Choroid plexus epithelial cell (primary cell): ENCODE measurements at regions not wholly inside any gene's neighbourhood (a gene's known extent, or its start where the extent isn't known, plus 50 kb on each side); places are given as distances from the start of the nearest gene placed in this dataset.

Source experiments
- DNase-seq: peaks from one replicate; pipeline ENCODE4 v3.0.0-alpha.2; 2010; ENCODE audit warnings: low read depth
- H3K4me3 ChIP-seq: 2 replicates; pipeline ENCODE4 v1.5.1; 2011; ENCODE audit warnings: low read depth, mild to moderate bottlenecking, control low read depth, low read length, moderate library complexity
- TF ChIP-seq, protein P1 (sequence below): conservative IDR thresholded peaks from 2 replicates; pipeline ENCODE4 v1.5.1; 2011; ENCODE audit warnings: low read depth, mild to moderate bottlenecking, control low read depth, inconsistent platforms, low read length, moderate library complexity

DNA sequence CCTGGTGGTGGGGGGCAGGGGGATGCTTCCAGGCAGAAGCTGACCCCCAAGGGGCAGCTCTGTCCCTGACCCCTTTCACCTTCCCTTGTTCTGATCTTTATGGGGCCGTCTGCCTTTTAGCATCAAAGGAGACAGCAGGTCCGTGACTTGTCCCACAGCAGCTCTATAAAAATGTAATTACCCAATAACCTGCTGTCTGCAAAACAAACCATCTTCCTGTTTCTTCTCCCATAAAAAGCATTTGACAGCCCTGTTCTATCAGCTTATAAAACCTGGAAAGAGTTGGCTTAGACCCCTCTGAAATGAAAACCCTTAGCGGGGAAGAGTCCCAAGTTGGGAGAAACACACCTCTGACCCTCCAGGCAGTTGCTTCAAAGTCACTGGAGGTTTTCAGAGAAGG is 416.9 kb downstream of the MED13L start:
- TF ChIP-seq, protein P1, sequence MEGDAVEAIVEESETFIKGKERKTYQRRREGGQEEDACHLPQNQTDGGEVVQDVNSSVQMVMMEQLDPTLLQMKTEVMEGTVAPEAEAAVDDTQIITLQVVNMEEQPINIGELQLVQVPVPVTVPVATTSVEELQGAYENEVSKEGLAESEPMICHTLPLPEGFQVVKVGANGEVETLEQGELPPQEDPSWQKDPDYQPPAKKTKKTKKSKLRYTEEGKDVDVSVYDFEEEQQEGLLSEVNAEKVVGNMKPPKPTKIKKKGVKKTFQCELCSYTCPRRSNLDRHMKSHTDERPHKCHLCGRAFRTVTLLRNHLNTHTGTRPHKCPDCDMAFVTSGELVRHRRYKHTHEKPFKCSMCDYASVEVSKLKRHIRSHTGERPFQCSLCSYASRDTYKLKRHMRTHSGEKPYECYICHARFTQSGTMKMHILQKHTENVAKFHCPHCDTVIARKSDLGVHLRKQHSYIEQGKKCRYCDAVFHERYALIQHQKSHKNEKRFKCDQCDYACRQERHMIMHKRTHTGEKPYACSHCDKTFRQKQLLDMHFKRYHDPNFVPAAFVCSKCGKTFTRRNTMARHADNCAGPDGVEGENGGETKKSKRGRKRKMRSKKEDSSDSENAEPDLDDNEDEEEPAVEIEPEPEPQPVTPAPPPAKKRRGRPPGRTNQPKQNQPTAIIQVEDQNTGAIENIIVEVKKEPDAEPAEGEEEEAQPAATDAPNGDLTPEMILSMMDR: no peak
- DNase-seq: no peak
- no peak overlapping the region for H3K4me3 ChIP-seq

DNA sequence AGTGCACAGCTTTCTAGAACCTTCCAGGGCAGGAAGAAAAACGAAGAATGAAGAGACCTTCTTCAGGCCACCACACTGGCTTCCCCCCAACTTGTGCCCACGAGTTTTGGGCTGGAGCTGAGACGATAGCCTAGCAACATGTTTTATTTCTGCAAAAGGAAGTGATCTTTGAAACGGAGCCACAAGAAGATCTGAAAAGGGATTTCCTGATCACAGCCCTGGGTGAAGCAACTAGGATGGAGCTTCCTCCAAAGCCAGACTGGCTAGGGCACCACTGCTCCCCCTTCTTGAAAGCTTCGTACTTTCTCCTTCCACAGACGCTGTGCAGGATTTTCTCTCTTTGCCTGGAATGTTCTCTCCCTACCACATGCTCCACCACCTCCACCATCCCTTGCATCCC is 418.3 kb downstream of the MED13L start:
- no peak overlapping the region for H3K4me3 ChIP-seq
- DNase-seq: no peak
- TF ChIP-seq, protein P1: no peak

GRCh38 chr12:115857923-115858322 is 419.6 kb downstream of the MED13L start:
- TF ChIP-seq, protein P1: no peak
- no peak overlapping the region for H3K4me3 ChIP-seq
- DNase-seq: no peak

DNA sequence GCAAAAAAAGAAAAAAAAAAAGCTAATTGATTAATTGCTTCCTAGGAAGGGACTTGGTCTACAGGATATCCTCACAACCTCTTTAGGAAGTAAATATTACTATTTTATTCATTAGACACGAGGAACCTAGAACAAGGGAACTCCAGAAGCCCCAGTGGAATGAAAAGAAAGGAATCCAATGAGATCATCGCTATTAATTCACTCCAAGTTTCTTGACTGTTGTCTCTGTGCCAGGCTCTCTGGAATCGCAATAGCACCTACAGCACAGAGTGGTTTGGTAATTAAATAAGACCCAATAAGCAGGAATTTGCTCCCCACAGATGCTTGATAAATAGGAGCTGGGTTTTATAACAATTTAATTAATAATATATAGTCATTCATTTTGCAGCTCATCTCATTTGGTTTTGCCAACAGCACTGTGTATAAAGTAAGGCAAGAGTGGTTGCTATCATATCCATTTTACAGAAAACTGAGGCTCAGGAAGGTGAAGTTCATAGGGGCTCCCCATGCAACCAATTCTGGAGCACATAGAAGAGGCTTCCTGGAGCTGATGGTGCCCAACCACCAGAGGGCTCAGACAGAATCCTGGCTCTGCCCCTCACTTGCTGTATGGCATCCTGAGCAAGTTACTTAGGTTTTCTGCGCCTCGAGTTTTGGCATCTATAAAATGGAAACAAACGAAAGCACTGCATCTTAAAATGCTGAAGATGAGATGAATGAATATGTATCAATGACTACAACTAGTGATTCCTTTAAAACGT is 420.2 kb downstream of the MED13L start:
- TF ChIP-seq, protein P1: no peak
- no peak for DNase-seq
- H3K4me3 ChIP-seq: no peak overlapping the region

DNA sequence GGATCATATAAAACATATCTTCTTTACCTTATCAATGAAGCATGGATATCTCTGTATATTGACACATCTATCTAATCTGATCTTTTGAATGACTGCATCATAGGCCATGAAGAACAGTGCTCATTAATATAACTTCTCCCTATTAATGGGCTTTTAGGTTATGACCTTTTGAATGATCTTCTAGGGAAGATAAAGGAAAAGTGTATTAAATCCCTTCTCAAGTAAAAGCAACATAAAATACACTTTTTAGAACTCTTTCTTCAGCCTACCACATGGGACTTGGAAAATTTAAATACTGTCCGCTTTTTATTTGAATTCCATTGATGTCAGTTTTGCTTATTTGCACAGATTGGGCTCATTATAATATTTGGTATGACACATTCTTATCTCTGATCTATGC is 425.4 kb downstream of the MED13L start:
- TF ChIP-seq, protein P1: no peak
- no peak overlapping the region for H3K4me3 ChIP-seq
- DNase-seq: no peak

DNA sequence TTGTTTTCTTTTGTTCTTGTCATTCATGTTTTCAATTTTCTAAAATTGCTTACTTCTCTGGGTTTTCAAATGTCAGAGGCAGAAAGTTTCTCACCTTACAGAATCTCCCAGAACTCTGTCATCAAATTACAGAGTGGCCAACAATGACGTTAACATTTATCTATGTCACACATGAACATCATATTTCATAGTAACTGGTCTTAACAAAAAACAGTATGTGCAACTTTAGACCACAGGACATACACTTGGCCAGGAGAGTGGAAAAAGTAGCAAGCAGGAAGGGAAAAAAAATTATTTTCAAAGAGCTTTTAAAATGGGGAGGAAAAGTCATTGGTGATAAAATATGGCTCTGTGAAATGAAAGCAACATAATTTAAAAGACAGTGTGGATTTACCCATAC is 426.5 kb downstream of the MED13L start:
- TF ChIP-seq, protein P1: no peak
- no peak overlapping the region for H3K4me3 ChIP-seq
- DNase-seq: no peak
